C4-2B (cell line): ENCODE measurements at regions not wholly inside any gene's neighbourhood (a gene's known extent, or its start where the extent isn't known, plus 50 kb on each side); places are given as distances from the start of the nearest gene placed in this dataset.

Experiments
- ZFX ChIP-seq: fragments of 450-650 bp; IDR thresholded peaks from 2 replicates; pipeline ENCODE4 v1.6.1; 2017
- TF ChIP-seq, protein P1 (sequence below): fragments of 450-650 bp; conservative IDR thresholded peaks from 2 replicates; pipeline ENCODE4 v1.5.1; 2017; ENCODE audit warnings: mild to moderate bottlenecking

DNA sequence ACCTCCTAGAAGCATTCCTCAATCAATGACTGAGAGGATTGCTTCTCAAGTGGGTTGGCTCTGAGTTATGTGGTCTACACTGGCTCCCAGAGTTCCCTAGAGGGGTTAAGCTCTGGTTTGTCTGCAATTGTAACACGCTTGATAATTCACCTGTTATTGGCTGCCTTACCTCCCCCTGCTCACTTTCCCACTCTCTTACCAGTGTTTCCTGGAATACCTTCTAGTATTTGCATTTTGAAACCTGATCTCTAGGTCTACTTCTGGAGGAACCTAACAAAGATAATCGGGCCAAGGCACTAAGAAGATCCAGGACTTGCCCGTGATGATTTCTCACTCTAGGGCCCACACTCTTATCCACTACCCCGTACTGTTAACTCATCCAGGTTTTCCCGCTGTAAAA, 110.1 kb upstream of the MAP3K1 start:
- TF ChIP-seq, protein P1, sequence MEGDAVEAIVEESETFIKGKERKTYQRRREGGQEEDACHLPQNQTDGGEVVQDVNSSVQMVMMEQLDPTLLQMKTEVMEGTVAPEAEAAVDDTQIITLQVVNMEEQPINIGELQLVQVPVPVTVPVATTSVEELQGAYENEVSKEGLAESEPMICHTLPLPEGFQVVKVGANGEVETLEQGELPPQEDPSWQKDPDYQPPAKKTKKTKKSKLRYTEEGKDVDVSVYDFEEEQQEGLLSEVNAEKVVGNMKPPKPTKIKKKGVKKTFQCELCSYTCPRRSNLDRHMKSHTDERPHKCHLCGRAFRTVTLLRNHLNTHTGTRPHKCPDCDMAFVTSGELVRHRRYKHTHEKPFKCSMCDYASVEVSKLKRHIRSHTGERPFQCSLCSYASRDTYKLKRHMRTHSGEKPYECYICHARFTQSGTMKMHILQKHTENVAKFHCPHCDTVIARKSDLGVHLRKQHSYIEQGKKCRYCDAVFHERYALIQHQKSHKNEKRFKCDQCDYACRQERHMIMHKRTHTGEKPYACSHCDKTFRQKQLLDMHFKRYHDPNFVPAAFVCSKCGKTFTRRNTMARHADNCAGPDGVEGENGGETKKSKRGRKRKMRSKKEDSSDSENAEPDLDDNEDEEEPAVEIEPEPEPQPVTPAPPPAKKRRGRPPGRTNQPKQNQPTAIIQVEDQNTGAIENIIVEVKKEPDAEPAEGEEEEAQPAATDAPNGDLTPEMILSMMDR = no peak
- TF ChIP-seq ZFX = no peak
